ENCODE measurements at regions not wholly inside any gene's neighbourhood (a gene's known extent, or its start where the extent isn't known, plus 50 kb on each side); places are given as distances from the start of the nearest gene placed in this dataset.

- intact Hi-C loops (cut with micrococcal nuclease): no loop called here
- Histone ChIP-seq H3K9me2 (ENCODE audit: insufficient read depth) (no peaks in the 10 kb centered on the region), H3K36me3 (ENCODE audit: control insufficient read depth in 1 of 2, insufficient read depth in 2 of 2, low read length in 2 of 2) (no peaks in the 10 kb centered on the region), H3K4me3 (replicated peaks in 1 of 2; ENCODE audit: low read depth in 1 of 2, low read length in 2 of 2) (no peak overlapping the region), H4K20me1 (ENCODE audit: insufficient read depth) (no peaks in the 10 kb centered on the region), H3K9me3 (ENCODE audit: control insufficient read depth in 1 of 2, insufficient read depth in 1 of 2, low read depth in 1 of 2, low read length in 2 of 2) (no peaks in the 10 kb centered on the region), H3K27me3 (ENCODE audit: insufficient read depth, low read length) (peaks cover 10% of the 10 kb centered on the region), H3K9ac (ENCODE audit: low read length) (no peak overlapping the region), H3K4me1 (ENCODE audit: control insufficient read depth in 1 of 2, insufficient read depth in 2 of 2, low read length in 2 of 2) (no peaks in the 10 kb centered on the region), H3K4me2 (ENCODE audit: low read length) (no peak overlapping the region), H2AFZ (ENCODE audit: low read depth, low read length, poor library complexity, severe bottlenecking) (no peak overlapping the region), H3K79me2 (ENCODE audit: insufficient read depth, low read length) (no peaks in the 10 kb centered on the region), H3K27ac (ENCODE audit: low read depth, low read length) (no peak overlapping the region)
- CTCF ChIA-PET: no interaction called here
- TF ChIP-seq ZBTB33 (IDR thresholded peaks at IDR 0.05; ENCODE audit: extremely low read depth, insufficient replicate concordance, low read length) (no peak), CBX3 (IDR thresholded peaks at IDR 0.05; ENCODE audit: low read depth) (no peak), SRF (IDR thresholded peaks at IDR 0.05; ENCODE audit: low read depth) (no peak), EZH2phosphoT487 (IDR thresholded peaks at IDR 0.05; ENCODE audit: borderline replicate concordance) (no peak), MAX (IDR thresholded peaks at IDR 0.05) (no peak), EGR1 (IDR thresholded peaks at IDR 0.05; ENCODE audit: low read depth) (no peak)
- POLR2A ChIA-PET: no interaction called here
- BruUV-seq (replicated peaks): no TSS peak
- DNase-seq (ENCODE audit: low read depth, low spot score) (no peak), ATAC-seq (no peak)
- RAD21 ChIA-PET (ENCODE audit: low non-redundant PET in 1 of 2, low total read pairs in 2 of 2, uncharacterized antibody in 2 of 2, unreplicated experiment in 2 of 2): no interaction called here
Measured at GRCh38 chr2:2757764-2758163, 426.7 kb upstream of the MYT1L start.

- Histone ChIP-seq H3K27ac (ENCODE audit: low read depth, low read length) (no peak overlapping the region), H3K9me3 (ENCODE audit: control insufficient read depth in 1 of 2, insufficient read depth in 1 of 2, low read depth in 1 of 2, low read length in 2 of 2) (no peaks in the 10 kb centered on the region), H3K4me1 (ENCODE audit: control insufficient read depth in 1 of 2, insufficient read depth in 2 of 2, low read length in 2 of 2) (no peaks in the 10 kb centered on the region), H3K79me2 (ENCODE audit: insufficient read depth, low read length) (no peaks in the 10 kb centered on the region), H3K4me3 (replicated peaks in 1 of 2; ENCODE audit: low read depth in 1 of 2, low read length in 2 of 2) (no peak overlapping the region), H2AFZ (ENCODE audit: low read depth, low read length, poor library complexity, severe bottlenecking) (no peak overlapping the region), H3K9ac (ENCODE audit: low read length) (no peak overlapping the region), H3K4me2 (ENCODE audit: low read length) (no peak overlapping the region), H3K9me2 (ENCODE audit: insufficient read depth) (no peaks in the 10 kb centered on the region), H3K36me3 (ENCODE audit: control insufficient read depth in 1 of 2, insufficient read depth in 2 of 2, low read length in 2 of 2) (no peaks in the 10 kb centered on the region), H4K20me1 (ENCODE audit: insufficient read depth) (no peaks in the 10 kb centered on the region), H3K27me3 (ENCODE audit: insufficient read depth, low read length) (peaks cover 10% of the 10 kb centered on the region)
- ChIA-PET CTCF (no interaction called here), POLR2A (no interaction called here), RAD21 (ENCODE audit: low non-redundant PET in 1 of 2, low total read pairs in 2 of 2, uncharacterized antibody in 2 of 2, unreplicated experiment in 2 of 2) (no interaction called here)
- TF ChIP-seq TCF7L2 (IDR thresholded peaks at IDR 0.05; ENCODE audit: borderline replicate concordance, extremely low read depth, insufficient read depth, insufficient read length): no peak
- TF ChIP-seq ZFX (IDR thresholded peaks at IDR 0.05): no peak
- TF ChIP-seq ATF3 (IDR thresholded peaks at IDR 0.05): no peak
- TF ChIP-seq EZH2phosphoT487 (IDR thresholded peaks at IDR 0.05; ENCODE audit: borderline replicate concordance): no peak
- TF ChIP-seq POLR2AphosphoS5 (IDR thresholded peaks at IDR 0.05; ENCODE audit: low read depth, low read length): no peak
- no peak for TF ChIP-seq REST (IDR thresholded peaks at IDR 0.05; ENCODE audit: low read depth)
- no peak for TF ChIP-seq POLR2A (IDR thresholded peaks at IDR 0.05; ENCODE audit: borderline replicate concordance, extremely low read depth, insufficient read depth, insufficient read length)
- no peak for TF ChIP-seq MAX (IDR thresholded peaks at IDR 0.05)
- TF ChIP-seq FOSL1 (IDR thresholded peaks at IDR 0.05; ENCODE audit: low read depth): no peak
- no TSS peak for BruUV-seq (replicated peaks)
- DNase-seq (ENCODE audit: low read depth, low spot score) (no peak), ATAC-seq (no peak)
- intact Hi-C loops (cut with micrococcal nuclease): no loop called here
Measured at GRCh38 chr2:2756886-2757285, 425.8 kb upstream of the MYT1L start.

Data from HCT116 (cell line).